IMR-90 (cell line): ENCODE measurements at regions not wholly inside any gene's neighbourhood (a gene's known extent, or its start where the extent isn't known, plus 50 kb on each side); places are given as distances from the start of the nearest gene placed in this dataset.

ENCODE experiments used
- ATAC-seq: fragments of 200-7000 bp; cut with Tn5 transposase; 2 replicates; pipeline ENCODE4 v1.9.1; 2020; ENCODE audit warnings: low read depth, mild to moderate bottlenecking, moderate library complexity
- BruUV-seq: library from RNA; stranded (reverse); fragments of 400-500 nt; replicated peaks from 2 replicates; lab custom pipeline; 2021; lab: Mats Ljungman, UMichigan
- CTCF ChIA-PET: fragments of 300-600 bp; formaldehyde crosslinking; extraction: SDS; loops from one replicate; lab custom pipeline; 2021; ENCODE audit warnings: antibody characterized with exemption; lab: Yijun Ruan, JAX
- POLR2A ChIA-PET: fragments of 300-600 bp; sonication (Branson Sonifier 250); formaldehyde crosslinking; loops from one replicate; lab custom pipeline; 2022; ENCODE audit warnings: antibody characterized with exemption; ENCODE audit not compliant: unreplicated experiment; lab: Charles Lee
- DNase-seq: peaks from one replicate; pipeline ENCODE4 v3.0.0; 2013
- H2AFZ ChIP-seq: replicated peaks from 2 replicates; pipeline ENCODE3; 2013; ENCODE audit warnings: low read length, mild to moderate bottlenecking; ENCODE audit not compliant: poor library complexity
- H2AK5ac ChIP-seq: 2 replicates; pipeline ENCODE4 v1.6.1; 2013; ENCODE audit warnings: low read depth, low read length, inconsistent platforms
- H2AK9ac ChIP-seq: replicated peaks from 2 replicates; pipeline ENCODE3; 2013; ENCODE audit warnings: mild to moderate bottlenecking, low read depth, low read length, moderate library complexity; ENCODE audit not compliant: poor library complexity
- H2BK120ac ChIP-seq: 2 replicates; pipeline ENCODE4 v1.6.1; 2013; ENCODE audit warnings: low read depth, low read length, inconsistent platforms
- H2BK15ac ChIP-seq: 3 replicates; pipeline ENCODE4 v1.6.1; 2013; ENCODE audit warnings: low read depth, low read length, inconsistent platforms
- H2BK20ac ChIP-seq: 2 replicates; pipeline ENCODE4 v1.6.1; 2013; ENCODE audit warnings: low read depth, mild to moderate bottlenecking, inconsistent platforms, low read length, moderate library complexity
- H2BK5ac ChIP-seq: 2 replicates; pipeline ENCODE4 v1.6.1; 2013; ENCODE audit warnings: mild to moderate bottlenecking, low read depth, low read length, inconsistent platforms; ENCODE audit not compliant: poor library complexity, severe bottlenecking
- H3K14ac ChIP-seq: replicated peaks from 2 replicates; pipeline ENCODE4 v1.6.1; 2013; ENCODE audit warnings: low read depth, low read length, inconsistent platforms
- H3K18ac ChIP-seq: 2 replicates; pipeline ENCODE4 v1.6.1; 2013; ENCODE audit warnings: low read depth, low read length, control low read depth
- H3K23ac ChIP-seq: 2 replicates; pipeline ENCODE4 v1.6.1; 2013; ENCODE audit warnings: low read depth, low read length, inconsistent platforms
- H3K27ac ChIP-seq: 2 replicates; pipeline ENCODE4 v1.5.1; 2013; ENCODE audit warnings: mild to moderate bottlenecking, control low read depth, low read length; ENCODE audit not compliant: insufficient read depth
- H3K27me3 ChIP-seq: 2 replicates; pipeline ENCODE4 v1.6.1; 2013; ENCODE audit warnings: low read length; ENCODE audit not compliant: control insufficient read depth, insufficient read depth
- H3K36me3 ChIP-seq: 2 replicates; pipeline ENCODE4 v1.6.1; 2013; ENCODE audit warnings: low read length, mixed read lengths; ENCODE audit not compliant: control insufficient read depth, insufficient read depth
- H3K4ac ChIP-seq: 2 replicates; pipeline ENCODE4 v1.6.1; 2013; ENCODE audit warnings: low read depth, low read length, inconsistent platforms
- H3K4me1 ChIP-seq: 2 replicates; pipeline ENCODE4 v1.6.1; 2013; ENCODE audit warnings: low read length, mixed read lengths; ENCODE audit not compliant: control insufficient read depth, insufficient read depth
- H3K4me2 ChIP-seq: 2 replicates; pipeline ENCODE4 v1.6.1; 2013; ENCODE audit warnings: low read depth, mild to moderate bottlenecking, control low read depth, low read length, moderate library complexity
- H3K4me3 ChIP-seq: 2 replicates; pipeline ENCODE4 v1.5.1; 2013; ENCODE audit warnings: low read depth, mild to moderate bottlenecking, control low read depth, low read length, moderate library complexity; ENCODE audit not compliant: insufficient read depth
- H3K56ac ChIP-seq: 2 replicates; pipeline ENCODE4 v1.6.1; 2013; ENCODE audit warnings: low read length, inconsistent platforms; ENCODE audit not compliant: insufficient read depth; ENCODE audit errors: extremely low read depth
- H3K79me1 ChIP-seq, 2 experiments: 2 replicates each; pipeline ENCODE4 v1.6.1; 2013; ENCODE audit warnings: low read length in 2 of 2, inconsistent platforms in 1 of 2, low read depth in 1 of 2
- H3K9ac ChIP-seq: 2 replicates; pipeline ENCODE4 v1.6.1; 2013; ENCODE audit warnings: low read depth, low read length, control low read depth
- H3K9me1 ChIP-seq: 2 replicates; pipeline ENCODE4 v1.6.1; 2013; ENCODE audit warnings: low read length, inconsistent platforms; ENCODE audit not compliant: insufficient read depth
- H3K9me3 ChIP-seq: 2 replicates; pipeline ENCODE4 v1.6.1; 2013; ENCODE audit warnings: low read length; ENCODE audit not compliant: control insufficient read depth, insufficient read depth
- H4K20me1 ChIP-seq: 2 replicates; pipeline ENCODE4 v1.6.1; 2013; ENCODE audit warnings: low read length, inconsistent platforms; ENCODE audit not compliant: insufficient read depth
- H4K5ac ChIP-seq: 2 replicates; pipeline ENCODE4 v1.6.1; 2013; ENCODE audit warnings: mild to moderate bottlenecking, low read depth, low read length, control low read depth
- H4K8ac ChIP-seq, 2 experiments: 2 replicates each; pipeline ENCODE4 v1.6.1; 2013; ENCODE audit warnings: low read depth in 2 of 2, low read length in 2 of 2, control low read depth in 1 of 2, inconsistent platforms in 1 of 2
- H4K91ac ChIP-seq: 2 replicates; pipeline ENCODE4 v1.6.1; 2013; ENCODE audit warnings: low read depth, low read length, inconsistent platforms; ENCODE audit not compliant: insufficient read depth
- BHLHE40 ChIP-seq: fragments of 150-350 bp; IDR thresholded peaks from 2 replicates; pipeline ENCODE4 v1.6.1; 2016; ENCODE audit warnings: mild to moderate bottlenecking, low read depth, low read length
- CHD1 ChIP-seq: IDR thresholded peaks from 2 replicates; pipeline ENCODE4 v1.6.1; 2012; ENCODE audit warnings: low read depth, low read length, improper control_type of control experiment
- CTCF ChIP-seq: conservative IDR thresholded peaks from 2 replicates; pipeline ENCODE4 v1.5.1; 2012; ENCODE audit warnings: mild to moderate bottlenecking, low read depth, low read length, improper control_type of control experiment
- ELK1 ChIP-seq: fragments of 150-350 bp; IDR thresholded peaks from 2 replicates; pipeline ENCODE4 v1.6.1; 2016; ENCODE audit warnings: low read depth, mild to moderate bottlenecking, low read length, moderate library complexity, borderline replicate concordance
- FOS ChIP-seq: fragments of 150-350 bp; IDR thresholded peaks from 2 replicates; pipeline ENCODE4 v1.6.1; 2016; ENCODE audit warnings: low read depth, low read length
- MAFK ChIP-seq: IDR thresholded peaks from 2 replicates; pipeline ENCODE4 v1.6.1; 2012; ENCODE audit warnings: low read depth, low read length, improper control_type of control experiment
- MXI1 ChIP-seq: IDR thresholded peaks from 2 replicates; pipeline ENCODE4 v1.6.1; 2012; ENCODE audit warnings: low read depth, mild to moderate bottlenecking, low read length, moderate library complexity, borderline replicate concordance
- NFE2L2 ChIP-seq: fragments of 150-350 bp; IDR thresholded peaks from 2 replicates; pipeline ENCODE4 v1.6.1; 2016; ENCODE audit warnings: low read depth, mild to moderate bottlenecking, low read length
- POLR2A ChIP-seq: IDR thresholded peaks from 2 replicates; pipeline ENCODE4 v1.6.1; 2012; ENCODE audit warnings: mild to moderate bottlenecking, low read depth, low read length
- RCOR1 ChIP-seq: IDR thresholded peaks from 2 replicates; pipeline ENCODE4 v1.6.1; 2012; ENCODE audit warnings: mild to moderate bottlenecking, low read length, improper control_type of control experiment; ENCODE audit not compliant: insufficient replicate concordance
- RFX5 ChIP-seq: IDR thresholded peaks from 2 replicates; pipeline ENCODE4 v1.8.0; 2012; ENCODE audit warnings: low read depth, mild to moderate bottlenecking, low read length, moderate library complexity
- SMC3 ChIP-seq: fragments of 150-350 bp; IDR thresholded peaks from 2 replicates; pipeline ENCODE4 v1.6.1; 2016; ENCODE audit warnings: low read depth, mild to moderate bottlenecking, antibody characterized with exemption, low read length, moderate library complexity
- USF2 ChIP-seq: fragments of 150-350 bp; IDR thresholded peaks from 2 replicates; pipeline ENCODE4 v1.6.1; 2017; ENCODE audit warnings: mild to moderate bottlenecking, antibody characterized with exemption, low read length, low read depth
- WGBS, 2 experiments: methylation state at CpG; one replicate each; pipeline versions ENCODE4 v1.1.5 to v1.1.7; 2013; ENCODE audit warnings: missing lambda C conversion rate in 2 of 2; ENCODE audit not compliant: insufficient read length in 1 of 2; ENCODE audit errors: extremely low coverage in 2 of 2; 5-methylcytosine and 5-hydroxymethylcytosine counted together
- dilution Hi-C: fragments of 300-500 bp; cut with HindIII; formaldehyde crosslinking; loops from one replicate; pipeline ENCODE4 v1.14.3; 2018; ENCODE audit warnings: low sequenced_read_pairs; ENCODE audit not compliant: unreplicated experiment
- in situ Hi-C: fragments of 300-500 bp; cut with MboI; formaldehyde crosslinking; loops from 3 replicates; pipeline ENCODE4 v1.14.3; 2019; ENCODE audit warnings: low sequenced_read_pairs, inconsistent platforms, mixed read lengths
- intact Hi-C: fragments of 100-400 bp; cut with micrococcal nuclease; formaldehyde crosslinking; loops from 2 replicates; pipeline ENCODE4 v1.10.0; 2022

GRCh38 chr2:163347982-163348856, 387.6 kb downstream of the FIGN start:
- DNase-seq = peak; percentile 87
- Histone ChIP-seq H3K9me1 (no peaks in the 10 kb centered on the region), H3K18ac (peak overlapping the region; percentile 27), H3K23ac (peak overlapping the region; percentile 69), H3K4me2 (peak overlapping the region; percentile 70), H3K4me3 (peak overlapping the region; percentile 23), H3K56ac (peak overlapping the region; percentile 73; the same call in 1 of the 2 replicates), H3K4ac (peak overlapping the region; percentile 89), H3K4me1 (peaks cover 9% of the 10 kb centered on the region), H3K79me1 (no peaks in the 10 kb centered on the region), H3K27me3 (no peaks in the 10 kb centered on the region), H2AK9ac (peak overlapping the region; percentile 67), H2AFZ (peak overlapping the region; percentile 85), H2BK5ac (peak overlapping the region; percentile 56), H2BK15ac (peak overlapping the region; percentile 54; the same call in 1 of the 3 replicates), H2AK5ac (peak overlapping the region; percentile 52; the same call in 1 of the 2 replicates), H3K27ac (peak overlapping the region; percentile 81), H2BK120ac (peak overlapping the region; percentile 53), H4K5ac (peak overlapping the region; percentile 45), H3K9ac (peak overlapping the region; percentile 60), H3K9me3 (no peaks in the 10 kb centered on the region), H4K20me1 (no peaks in the 10 kb centered on the region), H3K36me3 (no peaks in the 10 kb centered on the region), H2BK20ac (peak overlapping the region; percentile 83), H3K14ac (peak overlapping the region; percentile 59), H4K91ac (peak overlapping the region; percentile 89), H4K8ac (peak overlapping the region; percentile 82 to 85)
- ATAC-seq = peak; percentile 95
- ChIA-PET POLR2A (interaction anchor here (0.6 to 1.4 kb wide), 4 partner anchors 156 to 387 kb away, joined by 3 to 4 read pairs (median 3); partner anchors contain the start of gene FIGN), CTCF (interaction anchor here (1.0 to 1.2 kb wide), 3 partner anchors 156 to 1091 kb away, joined by 3 to 4 read pairs (median 3); no protein-coding TSS in a partner anchor)
- 9% methylated on average over 21 of the region's 46 CpGs; no CpG with 5 or more reads in 1 of the 2 experiments for WGBS, 2 experiments
- intact Hi-C loops (loop anchor here (1.0 to 10.0 kb wide), 9 partner anchors 124 to 1369 kb away; partner anchors contain the start of gene FIGN), dilution Hi-C loops (no loop called here), in situ Hi-C loops (no loop called here)
- BruUV-seq = no TSS peak
- TF ChIP-seq RCOR1 (no peak), USF2 (peak; percentile 91), POLR2A (peak; percentile 48; the same call in 1 of the 2 replicates), MXI1 (no peak), NFE2L2 (no peak), RFX5 (no peak), SMC3 (no peak), ELK1 (no peak), FOS (no peak), BHLHE40 (peak; percentile 67; the same call in 1 of the 2 replicates), CTCF (no peak), CHD1 (no peak), MAFK (peak; percentile 61)
